ENCODE measurements at regions not wholly inside any gene's neighbourhood (a gene's known extent, or its start where the extent isn't known, plus 50 kb on each side); places are given as distances from the start of the nearest gene placed in this dataset.
A peak's percentile ranks its signal among the peaks of the same experiment; 100 is the strongest.
"Not testable (repeated sequence)": the region's sequence is repeated elsewhere in the genome, so short reads cannot be mapped to it uniquely, and the experiment has no call there.

DNA sequence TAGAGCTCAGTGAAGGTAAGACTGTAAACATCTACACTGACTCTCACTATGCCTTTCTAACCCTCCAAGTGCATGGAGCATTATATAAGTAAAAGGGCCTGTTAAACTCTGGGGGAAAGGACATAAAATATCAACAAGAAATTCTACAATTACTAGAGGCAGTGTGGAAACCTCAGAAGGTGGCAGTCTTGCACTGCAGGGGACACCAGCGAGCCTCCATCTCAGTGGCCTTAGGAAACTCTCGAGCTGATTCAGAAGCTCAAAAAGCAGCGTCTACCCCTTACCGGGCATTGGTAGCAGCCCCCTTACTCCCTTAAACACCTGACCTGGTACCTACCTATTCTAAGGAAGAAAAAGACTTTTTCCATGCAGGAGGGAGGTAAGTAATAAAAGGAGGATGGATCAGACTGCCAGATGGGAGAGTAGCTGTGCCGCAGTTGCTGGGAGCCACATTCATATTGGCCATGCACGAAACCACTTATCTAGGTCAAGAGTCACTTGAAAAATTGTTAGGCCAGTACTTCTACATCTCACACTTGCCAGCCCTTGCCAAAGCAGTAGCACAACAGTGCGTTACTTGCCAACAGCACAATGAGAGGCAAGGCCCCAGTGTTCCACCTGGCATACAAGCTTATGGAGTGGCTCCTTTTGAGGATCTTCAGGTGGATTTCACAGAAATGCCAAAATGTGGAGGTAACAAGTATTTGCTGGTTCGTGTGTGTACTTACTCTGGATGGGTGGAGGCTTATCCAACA, 258.8 kb upstream of the PRKX start:
- peak; percentile 83 for DNase-seq

DNA sequence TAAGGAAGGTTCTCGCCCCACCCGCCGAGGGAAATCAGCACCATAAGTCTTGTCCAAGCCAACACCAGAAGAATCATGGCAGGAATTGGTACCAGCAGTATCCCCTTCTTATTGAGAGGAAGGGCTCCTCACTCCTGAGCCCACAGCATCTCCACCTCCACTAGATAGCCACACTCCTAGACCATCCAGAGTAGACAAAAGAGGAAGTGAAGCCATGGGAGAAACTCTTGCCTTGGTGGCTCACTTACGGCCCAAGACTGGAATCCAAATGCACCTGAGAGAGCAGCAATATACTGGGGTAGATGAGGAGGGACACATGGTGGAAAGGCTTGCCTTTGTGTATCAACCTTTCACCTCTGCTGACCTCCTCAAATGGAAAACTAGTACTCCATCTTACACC, 255.3 kb upstream of the PRKX start:
- no peak for DNase-seq

DNA sequence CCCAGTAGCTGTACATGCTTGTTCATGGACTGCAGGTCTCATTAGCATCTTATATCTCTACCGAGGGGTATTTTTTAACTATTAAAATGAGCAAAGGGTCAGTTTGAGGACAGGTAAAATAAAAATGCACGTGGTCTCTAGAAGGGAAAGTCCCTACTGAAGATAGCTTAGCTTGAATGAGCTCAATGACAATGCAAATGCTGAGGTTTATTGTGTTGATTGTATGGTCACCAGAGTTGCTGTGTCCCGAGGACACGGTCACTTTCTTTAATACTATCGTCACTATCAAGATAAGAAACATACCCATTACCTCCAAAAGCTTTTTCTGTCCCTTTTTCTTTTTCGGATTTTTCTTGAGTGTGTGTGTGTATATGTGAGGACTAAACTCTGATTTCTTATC, 250.5 kb upstream of the PRKX start:
- DNase-seq: no peak

DNA sequence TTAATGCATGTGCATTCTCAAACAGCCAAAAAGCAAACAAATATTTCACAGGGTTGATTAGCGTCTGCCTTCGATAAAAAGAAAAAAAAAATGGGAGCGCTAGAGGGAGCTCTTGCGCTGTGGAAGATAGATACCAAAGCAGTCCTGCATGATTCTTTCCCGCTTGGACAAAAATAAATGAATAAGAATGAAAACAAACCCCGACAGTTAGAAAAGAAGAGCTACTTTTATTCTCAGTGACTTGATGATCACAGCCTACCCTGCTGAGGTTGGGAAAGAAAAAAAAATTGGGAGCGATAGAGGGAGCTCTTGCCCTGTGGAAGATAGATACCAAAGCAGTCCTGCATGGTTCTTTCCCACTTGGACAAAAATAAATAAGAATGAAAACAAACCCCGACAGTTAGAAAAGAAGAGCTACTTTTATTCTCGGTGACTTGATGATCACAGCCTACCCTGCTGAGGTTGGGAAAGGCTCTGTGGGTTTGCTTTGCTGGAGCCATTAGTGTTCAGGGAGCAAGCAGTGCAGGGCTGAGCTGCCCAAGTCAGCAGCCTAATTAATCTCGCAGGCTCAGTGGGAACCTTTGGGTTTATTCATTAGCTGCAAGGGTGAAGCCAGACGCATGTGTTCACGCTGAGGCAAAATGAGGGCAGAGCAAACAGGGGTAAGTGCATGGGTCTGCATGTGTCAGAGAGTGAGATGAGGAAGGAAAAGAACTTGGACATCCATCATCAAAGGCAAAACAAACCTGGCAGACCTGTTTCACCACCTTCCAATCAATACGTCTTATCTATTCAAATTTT, 249.3 kb upstream of the PRKX start:
- DNase-seq: peak; percentile 49

DNA sequence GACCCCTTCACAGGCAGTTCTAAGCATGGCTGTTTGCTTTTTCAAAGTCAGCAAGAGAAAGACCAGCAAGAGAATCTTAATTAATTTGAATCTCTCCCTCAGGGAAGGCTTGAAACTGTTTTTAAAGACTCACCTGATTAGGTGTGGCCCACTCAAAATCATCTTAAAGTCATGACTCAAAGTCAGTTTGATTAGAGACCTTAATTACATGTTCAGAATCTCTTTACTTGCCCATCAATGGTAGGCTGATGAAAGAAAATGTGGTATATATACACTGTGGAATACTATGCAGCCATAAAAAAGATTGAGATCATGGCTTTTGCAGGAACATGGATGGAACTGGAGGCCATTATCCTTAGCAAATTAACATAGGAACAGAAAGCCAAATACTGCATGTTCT, 247.5 kb upstream of the PRKX start:
- no peak for DNase-seq

DNA sequence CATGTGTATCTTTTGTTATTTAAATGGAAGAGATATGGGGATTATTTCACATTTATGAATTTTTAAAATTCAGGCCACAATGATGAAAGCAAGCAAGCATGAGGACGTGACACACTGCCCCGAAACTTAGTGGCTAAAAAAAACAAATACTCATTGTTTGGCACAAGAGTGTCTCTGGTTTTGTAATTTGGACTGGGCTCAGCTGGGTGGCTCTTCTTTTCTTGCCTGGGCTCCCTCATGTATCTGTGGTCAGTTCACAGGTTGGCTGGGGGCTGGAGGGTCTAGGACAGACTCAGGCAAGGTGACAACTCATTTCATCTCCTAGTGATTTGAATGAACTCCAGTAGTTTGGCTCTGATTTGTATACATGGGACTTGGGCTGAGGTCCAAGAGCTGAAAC, 238.4 kb upstream of the PRKX start:
- DNase-seq: no peak

DNA sequence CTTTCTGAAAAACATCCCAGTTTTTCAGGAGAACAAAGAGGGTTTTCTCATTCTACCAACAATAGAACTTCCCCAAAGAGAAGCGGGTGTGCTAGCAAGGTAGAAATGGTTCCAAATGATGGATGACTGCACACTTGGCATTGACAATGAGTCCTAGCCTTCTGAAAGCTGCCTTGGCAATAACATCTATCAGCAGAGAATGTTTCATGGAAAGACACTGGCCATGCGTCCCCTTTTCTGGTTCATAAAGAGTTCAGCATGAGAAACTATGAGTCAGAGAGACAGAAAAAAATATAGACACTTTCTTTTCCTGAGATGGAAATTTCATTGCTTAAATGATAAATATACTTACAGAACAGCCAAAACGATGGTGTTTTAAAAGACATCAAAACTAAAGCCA, 236.9 kb upstream of the PRKX start:
- DNase-seq: no peak

DNA sequence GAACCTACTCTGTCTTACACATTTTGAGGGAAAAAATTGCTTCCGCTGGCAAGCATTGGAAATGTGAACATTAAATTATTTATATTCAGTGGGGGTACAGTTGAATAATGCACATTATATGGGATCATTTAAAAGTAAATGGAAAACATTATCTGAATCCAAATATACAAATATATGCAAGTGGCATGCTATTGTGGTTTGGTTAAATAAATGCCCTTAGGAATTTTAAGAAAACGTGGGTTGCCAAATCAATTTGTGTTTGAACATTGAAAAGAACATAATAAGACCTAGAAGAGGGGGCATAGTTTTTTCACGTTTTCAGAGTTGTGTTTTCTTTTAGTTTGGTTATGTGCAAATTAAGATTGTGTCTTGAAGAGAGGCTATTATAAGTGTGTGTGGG, 230.5 kb upstream of the PRKX start:
- no peak for DNase-seq

DNA sequence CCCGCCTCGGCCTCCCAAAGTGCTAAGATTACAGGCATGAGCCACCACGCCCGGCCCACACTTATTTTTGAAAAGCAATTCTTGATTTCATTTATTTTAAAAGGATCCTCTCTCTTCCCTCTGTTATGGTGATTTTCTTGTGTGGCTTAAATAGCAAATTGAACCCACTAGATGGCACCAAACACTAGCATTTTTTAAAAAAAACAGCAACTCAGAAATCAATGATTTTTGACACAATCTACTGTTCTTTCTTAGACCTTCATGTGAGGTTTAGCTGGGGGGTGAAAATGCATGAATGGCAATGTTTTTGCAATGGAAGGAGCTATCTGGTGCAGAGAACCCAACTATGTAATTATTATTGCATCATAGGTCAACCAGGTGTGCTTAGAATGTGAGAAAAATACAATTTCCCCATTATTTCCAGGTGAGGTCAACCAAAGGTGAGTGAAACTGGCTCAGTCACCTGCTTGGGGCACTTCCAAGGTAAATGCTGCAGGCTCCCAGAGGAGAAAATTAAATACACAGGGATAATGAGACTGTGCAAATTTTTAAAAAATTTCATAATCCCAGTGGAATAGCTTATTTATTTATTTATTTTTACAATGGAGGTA, 226.7 kb upstream of the PRKX start:
- peak; percentile 6 for DNase-seq

DNA sequence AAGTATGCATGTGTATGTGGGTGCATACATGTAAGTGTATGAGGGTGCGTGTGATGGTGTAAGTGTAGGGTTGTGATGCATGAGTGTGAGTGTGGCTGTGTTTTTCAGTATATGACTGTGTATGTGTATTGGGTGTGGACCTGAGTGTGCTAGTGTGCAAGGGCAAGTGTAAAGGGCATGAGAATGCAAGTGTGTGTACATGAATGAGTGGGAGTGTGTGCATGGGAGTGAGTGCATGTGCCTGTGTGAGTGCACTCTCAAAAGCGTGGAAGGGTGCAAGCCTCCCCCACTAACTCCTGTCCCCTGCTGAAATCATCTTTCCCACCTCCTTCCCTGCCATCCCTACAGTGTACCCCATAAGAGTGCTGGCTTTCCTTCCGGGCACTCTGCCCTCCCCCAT, 225.1 kb upstream of the PRKX start:
- no peak for DNase-seq

DNA sequence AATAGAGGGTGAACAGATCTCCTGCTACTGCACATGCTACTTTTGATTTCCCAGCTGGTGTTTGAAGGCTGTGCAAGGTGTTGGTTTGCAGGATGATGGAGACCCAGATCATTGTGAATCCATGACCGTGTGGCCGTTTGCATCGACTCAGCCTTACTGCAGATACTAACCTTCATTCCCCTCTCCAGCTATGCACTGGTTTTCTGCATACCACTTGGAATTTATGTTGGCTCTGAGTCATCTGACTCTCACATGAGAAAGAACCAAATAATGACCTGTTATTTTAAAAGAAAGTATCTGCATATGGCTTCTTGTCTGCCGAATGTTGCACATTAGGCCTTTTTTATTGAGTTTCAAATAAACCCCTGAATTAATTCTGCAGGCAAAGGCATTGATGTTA, 221.7 kb upstream of the PRKX start:
- not testable (repeated sequence) for DNase-seq

DNA sequence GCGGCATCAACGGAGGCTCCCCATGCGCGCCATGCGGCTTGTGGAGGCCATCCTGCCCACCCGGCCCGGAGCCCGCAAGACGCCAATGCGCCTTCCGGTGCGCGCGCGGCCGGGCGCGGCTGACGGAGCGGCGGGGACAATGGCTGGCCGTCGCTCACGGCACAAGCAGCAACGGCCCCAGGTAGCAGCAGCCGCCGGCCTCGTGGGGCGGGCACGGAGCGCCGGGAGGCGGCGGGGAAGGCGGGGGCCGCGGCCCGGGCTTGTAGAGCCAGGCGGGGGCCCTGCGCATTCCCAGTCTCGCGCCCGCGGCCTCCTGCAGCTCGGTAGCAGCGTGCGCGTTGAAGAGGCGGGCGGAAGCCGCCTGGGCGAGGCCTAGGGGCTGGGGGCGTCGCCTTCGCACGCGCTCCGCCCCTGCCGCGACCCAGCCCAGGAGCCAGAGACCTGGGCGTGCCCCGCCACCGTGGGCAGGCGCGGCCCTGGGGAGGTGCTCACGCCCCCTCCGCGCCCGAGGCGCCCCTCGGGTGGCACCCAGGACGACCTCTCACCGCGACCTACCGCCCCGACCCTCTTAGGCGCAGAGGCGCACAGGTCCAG, 207.1 kb upstream of the PRKX start:
- DNase-seq: not testable (repeated sequence)

DNA sequence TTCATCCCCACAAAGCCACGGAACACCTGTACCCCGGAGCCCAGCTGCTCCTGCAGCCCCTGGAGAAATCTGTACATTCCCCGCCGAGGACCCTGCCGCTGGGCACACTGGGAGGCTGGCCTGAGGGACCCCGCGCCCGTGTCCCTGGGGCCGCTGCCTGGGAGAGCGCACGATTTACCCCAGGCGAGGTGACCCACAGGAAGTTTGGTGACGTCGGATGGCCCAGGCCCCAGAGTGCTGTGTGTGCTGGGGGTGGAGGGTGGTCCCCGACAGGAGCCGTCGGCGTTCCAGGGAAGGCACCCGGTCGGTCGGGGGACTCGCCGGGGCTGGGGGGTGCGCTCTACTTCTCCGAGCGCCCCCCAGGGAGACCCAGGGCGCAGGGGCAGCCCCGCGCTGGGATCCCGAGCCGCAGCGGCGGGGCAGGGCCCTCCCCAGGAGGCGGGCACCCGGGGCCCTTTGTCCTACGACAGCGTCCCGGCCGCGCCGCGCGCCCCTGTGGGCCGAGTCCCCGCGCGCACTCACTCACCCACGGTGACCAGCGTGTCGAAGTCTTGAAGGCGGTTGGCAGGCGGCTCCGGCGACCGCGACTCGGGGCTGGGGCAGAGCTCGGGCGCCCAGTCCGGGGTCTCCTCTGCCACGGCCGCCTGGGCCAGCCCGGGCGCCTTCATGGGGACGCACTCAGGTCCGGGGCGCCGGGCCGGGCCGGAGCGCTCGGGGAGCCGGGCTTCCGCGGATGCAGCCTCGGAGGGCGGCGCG, 206.4 kb upstream of the PRKX start:
- DNase-seq: not testable (repeated sequence)

DNA sequence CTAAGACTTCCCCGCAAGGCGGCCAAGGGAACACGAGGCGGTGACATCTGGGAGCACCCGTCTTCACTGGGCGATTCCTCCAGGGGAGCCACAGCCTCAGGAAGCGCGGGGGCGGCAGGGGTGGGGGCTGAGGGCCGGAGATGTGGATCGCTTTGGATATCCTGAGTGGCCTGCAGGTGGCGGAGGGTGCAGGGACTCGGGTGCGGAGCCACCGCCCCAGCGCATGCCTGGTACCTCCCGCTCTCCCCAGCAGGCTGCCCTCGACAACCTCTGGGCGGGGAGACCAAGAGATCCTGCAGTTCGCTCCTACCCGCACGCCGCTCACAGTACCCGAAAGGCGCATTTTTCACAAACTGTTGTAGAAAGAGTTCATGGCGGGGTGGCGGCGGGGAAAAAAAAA, 201.4 kb upstream of the PRKX start:
- not testable (repeated sequence) for DNase-seq

DNA sequence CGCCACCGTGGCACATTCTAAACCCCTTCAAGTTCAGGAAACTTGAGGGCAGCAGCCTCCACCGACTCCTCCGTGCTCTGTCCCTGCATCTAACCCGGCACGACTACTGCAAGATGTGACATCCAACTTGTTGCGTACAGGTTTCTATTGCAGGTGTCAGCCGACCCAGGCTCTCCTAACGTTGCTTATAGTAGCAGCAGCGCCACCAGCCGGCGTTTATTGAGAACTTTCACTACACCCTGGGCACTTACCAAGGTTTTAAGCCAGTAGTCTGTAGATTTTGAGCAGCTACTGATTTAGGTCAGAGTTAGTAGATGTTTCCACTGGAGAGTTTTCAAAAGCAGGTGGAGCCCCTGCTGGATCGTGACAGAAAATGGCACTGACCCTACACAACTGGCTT, 200.6 kb upstream of the PRKX start:
- not testable (repeated sequence) for DNase-seq

DNA sequence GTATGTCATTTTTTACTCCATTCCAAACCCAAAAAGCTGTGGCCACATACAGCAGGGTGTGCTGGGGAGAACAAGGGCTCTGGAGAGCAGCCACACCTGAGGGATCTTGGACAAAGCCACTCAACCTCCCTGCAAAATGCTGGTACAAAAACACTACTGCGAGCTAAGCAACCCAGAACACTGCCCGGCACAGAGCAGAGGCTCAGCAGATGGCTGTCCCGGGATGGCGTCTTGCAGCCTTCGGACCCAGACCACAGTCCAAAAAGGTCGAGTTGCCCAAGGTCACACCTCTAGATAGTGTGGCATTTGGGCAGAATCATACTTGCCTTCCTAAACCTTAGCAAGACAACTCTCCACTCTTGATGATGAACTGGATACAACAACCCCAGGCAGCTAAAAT, 197.6 kb upstream of the PRKX start:
- DNase-seq: not testable (repeated sequence)

DNA sequence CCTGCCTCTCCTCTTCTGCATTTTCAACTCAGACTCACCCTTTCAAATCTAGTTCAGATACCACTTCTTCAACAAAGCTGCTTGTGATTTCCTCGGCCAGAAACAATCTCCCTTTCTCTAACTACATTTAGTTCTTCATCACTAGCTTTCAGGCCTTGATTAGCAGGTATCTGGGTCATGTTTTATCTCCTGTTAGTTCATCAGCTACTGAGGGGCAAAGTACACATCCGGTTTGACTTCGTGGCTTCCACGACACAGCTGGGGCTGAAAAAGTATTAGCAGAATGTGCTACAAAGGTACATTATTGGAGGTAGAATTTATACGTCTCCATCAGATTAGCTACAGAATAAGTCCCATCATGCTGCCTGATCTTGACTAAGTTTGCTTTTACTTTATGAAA, 197.2 kb upstream of the PRKX start:
- not testable (repeated sequence) for DNase-seq

DNA sequence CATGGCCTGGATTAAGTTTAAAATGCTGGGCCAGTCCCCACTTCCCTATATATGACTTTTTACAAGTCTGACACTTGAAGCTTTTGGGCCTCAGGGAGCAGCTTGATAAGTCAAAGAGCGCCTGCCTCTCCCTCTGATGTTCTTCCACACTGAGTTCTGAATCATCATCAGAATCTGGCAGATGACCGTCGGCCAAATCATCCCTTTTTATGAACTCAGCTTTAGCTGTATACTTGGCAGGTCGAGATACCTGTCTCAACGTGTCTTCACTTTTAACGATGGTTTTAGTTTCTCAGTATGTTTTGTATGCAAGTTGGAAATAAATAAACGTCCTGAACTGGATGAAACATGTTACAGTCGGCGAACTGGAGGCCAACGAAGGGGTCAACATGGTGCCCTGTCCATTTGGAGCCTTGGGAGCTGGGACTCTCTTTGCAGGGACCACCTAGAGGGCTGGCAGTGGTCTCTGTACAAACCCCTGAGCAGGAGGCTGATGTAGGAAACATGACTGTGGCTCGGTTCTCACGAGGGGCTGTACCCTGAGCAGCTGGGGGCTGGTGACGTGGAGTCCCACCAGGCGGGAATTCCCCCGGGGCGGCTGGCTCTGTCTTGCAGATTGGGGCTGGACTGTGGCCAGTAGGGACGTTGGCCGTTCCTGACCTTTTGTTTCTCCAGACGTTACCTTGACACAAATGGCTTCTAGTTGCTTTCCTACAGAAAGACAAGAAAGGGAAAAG, 192.2 kb upstream of the PRKX start:
- DNase-seq: not testable (repeated sequence)

DNA sequence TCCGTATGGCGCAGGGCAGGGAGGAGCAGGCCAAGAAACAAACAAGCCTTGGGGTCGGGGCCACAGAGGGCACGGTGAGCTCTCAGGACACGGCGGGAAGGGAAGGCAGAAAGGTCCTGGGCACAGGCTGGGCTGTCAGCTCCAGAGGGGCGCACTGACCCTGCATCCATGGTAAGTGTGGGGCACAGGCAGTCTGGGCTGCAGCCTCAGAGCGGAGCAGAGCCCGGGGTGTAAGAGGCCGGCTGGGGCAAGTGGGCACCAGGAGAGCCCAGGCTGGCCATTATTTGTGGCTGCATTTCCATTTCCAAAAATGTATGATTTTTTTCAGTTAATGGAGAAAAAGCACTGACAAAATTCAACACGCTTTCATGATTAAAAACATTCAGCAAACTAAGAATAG, 188.8 kb upstream of the PRKX start:
- DNase-seq: not testable (repeated sequence)

DNA sequence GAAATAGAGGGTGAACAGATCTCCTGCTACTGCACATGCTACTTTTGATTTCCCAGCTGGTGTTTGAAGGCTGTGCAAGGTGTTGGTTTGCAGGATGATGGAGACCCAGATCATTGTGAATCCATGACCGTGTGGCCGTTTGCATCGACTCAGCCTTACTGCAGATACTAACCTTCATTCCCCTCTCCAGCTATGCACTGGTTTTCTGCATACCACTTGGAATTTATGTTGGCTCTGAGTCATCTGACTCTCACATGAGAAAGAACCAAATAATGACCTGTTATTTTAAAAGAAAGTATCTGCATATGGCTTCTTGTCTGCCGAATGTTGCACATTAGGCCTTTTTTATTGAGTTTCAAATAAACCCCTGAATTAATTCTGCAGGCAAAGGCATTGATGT, 183.3 kb upstream of the PRKX start:
- not testable (repeated sequence) for DNase-seq

DNA sequence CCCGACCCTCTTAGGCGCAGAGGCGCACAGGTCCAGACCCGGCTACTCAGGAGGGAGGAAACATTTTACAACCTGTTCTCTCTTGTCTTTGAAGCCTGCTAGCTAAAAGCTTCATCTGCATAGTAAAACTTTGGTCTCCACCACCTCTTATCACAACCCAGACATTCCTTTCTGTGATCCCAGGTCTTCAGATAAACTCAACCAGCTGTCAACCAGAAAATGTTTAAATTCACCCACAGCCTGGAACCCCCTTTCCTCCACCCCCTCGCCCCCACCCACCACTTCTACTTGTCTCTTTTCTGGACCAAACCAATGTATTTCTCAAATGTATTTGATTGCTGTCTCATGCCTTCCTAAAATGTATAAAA, 169.1 kb upstream of the PRKX start:
- DNase-seq: not testable (repeated sequence)

DNA sequence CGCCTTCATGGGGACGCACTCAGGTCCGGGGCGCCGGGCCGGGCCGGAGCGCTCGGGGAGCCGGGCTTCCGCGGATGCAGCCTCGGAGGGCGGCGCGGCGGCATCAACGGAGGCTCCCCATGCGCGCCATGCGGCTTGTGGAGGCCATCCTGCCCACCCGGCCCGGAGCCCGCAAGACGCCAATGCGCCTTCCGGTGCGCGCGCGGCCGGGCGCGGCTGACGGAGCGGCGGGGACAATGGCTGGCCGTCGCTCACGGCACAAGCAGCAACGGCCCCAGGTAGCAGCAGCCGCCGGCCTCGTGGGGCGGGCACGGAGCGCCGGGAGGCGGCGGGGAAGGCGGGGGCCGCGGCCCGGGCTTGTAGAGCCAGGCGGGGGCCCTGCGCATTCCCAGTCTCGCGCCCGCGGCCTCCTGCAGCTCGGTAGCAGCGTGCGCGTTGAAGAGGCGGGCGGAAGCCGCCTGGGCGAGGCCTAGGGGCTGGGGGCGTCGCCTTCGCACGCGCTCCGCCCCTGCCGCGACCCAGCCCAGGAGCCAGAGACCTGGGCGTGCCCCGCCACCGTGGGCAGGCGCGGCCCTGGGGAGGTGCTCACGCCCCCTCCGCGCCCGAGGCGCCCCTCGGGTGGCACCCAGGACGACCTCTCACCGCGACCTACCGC, 168.6 kb upstream of the PRKX start:
- not testable (repeated sequence) for DNase-seq

Data from NCI-H510A treated with DMSO at 0.1 percent for 48 hours (cell line).